ENCODE measurements at regions not wholly inside any gene's neighbourhood (a gene's known extent, or its start where the extent isn't known, plus 50 kb on each side); places are given as distances from the start of the nearest gene placed in this dataset.

- no peaks in the 10 kb centered on the region for H3K36me3 ChIP-seq (ENCODE audit: insufficient read depth, low read length, poor library complexity, severe bottlenecking)
- POLR2A ChIA-PET (ENCODE audit: low non-redundant PET): no interaction called here
- H3K4me3 ChIP-seq (ENCODE audit: low read depth, low read length, poor library complexity, severe bottlenecking): no peak overlapping the region
- no peak for TF ChIP-seq CTCF (conservative IDR thresholded peaks at IDR 0.05; ENCODE audit: low read depth, low read length)
- no peak for TF ChIP-seq EZH2 (IDR thresholded peaks at IDR 0.05; ENCODE audit: borderline replicate concordance, low read depth, low read length, poor library complexity, severe bottlenecking)
- H3K9me3 ChIP-seq (ENCODE audit: low read depth, low read length, poor library complexity, severe bottlenecking): no peaks in the 10 kb centered on the region
- DNase-seq (ENCODE audit: low spot score): no peak
- no TSS peak for BruUV-seq (replicated peaks)
- H3K27me3 ChIP-seq (replicated peaks; ENCODE audit: insufficient read depth, low read depth, low read length, poor library complexity): no peaks in the 10 kb centered on the region
- CTCF ChIA-PET: interaction anchor here (0.6 kb wide), 1 partner anchor 112 kb away, joined by 3 read pairs; no protein-coding TSS in a partner anchor
- H3K27ac ChIP-seq (ENCODE audit: low read depth, low read length, poor library complexity, severe bottlenecking): no peak overlapping the region
- H3K4me1 ChIP-seq (ENCODE audit: insufficient read depth, low read length, poor library complexity, severe bottlenecking): no peaks in the 10 kb centered on the region
- intact Hi-C loops (cut with micrococcal nuclease; ENCODE audit: unreplicated experiment): no loop called here
Measured at GRCh38 chr11:95652002-95652472, 137.5 kb downstream of the FAM76B start.

- ChIA-PET CTCF (no interaction called here), POLR2A (ENCODE audit: low non-redundant PET) (no interaction called here)
- Histone ChIP-seq H3K27ac (ENCODE audit: low read depth, low read length, poor library complexity, severe bottlenecking) (no peak overlapping the region), H3K27me3 (replicated peaks; ENCODE audit: insufficient read depth, low read depth, low read length, poor library complexity) (no peaks in the 10 kb centered on the region), H3K4me3 (ENCODE audit: low read depth, low read length, poor library complexity, severe bottlenecking) (no peak overlapping the region), H3K4me1 (ENCODE audit: insufficient read depth, low read length, poor library complexity, severe bottlenecking) (no peaks in the 10 kb centered on the region), H3K36me3 (ENCODE audit: insufficient read depth, low read length, poor library complexity, severe bottlenecking) (no peaks in the 10 kb centered on the region), H3K9me3 (ENCODE audit: low read depth, low read length, poor library complexity, severe bottlenecking) (no peaks in the 10 kb centered on the region)
- BruUV-seq (replicated peaks): no TSS peak
- no peak for TF ChIP-seq EZH2 (IDR thresholded peaks at IDR 0.05; ENCODE audit: borderline replicate concordance, low read depth, low read length, poor library complexity, severe bottlenecking)
- no peak for TF ChIP-seq CTCF (conservative IDR thresholded peaks at IDR 0.05; ENCODE audit: low read depth, low read length)
- DNase-seq (ENCODE audit: low spot score): no peak
- intact Hi-C loops (cut with micrococcal nuclease; ENCODE audit: unreplicated experiment): no loop called here
Measured at GRCh38 chr11:95650276-95650675, 139.3 kb downstream of the FAM76B start.

- ChIA-PET CTCF (no interaction called here), POLR2A (ENCODE audit: low non-redundant PET) (no interaction called here)
- no peak for DNase-seq (ENCODE audit: low spot score)
- no peaks in the 10 kb centered on the region for H3K27me3 ChIP-seq (replicated peaks; ENCODE audit: insufficient read depth, low read depth, low read length, poor library complexity)
- H3K9me3 ChIP-seq (ENCODE audit: low read depth, low read length, poor library complexity, severe bottlenecking): no peaks in the 10 kb centered on the region
- no TSS peak for BruUV-seq (replicated peaks)
- no peak overlapping the region for H3K4me3 ChIP-seq (ENCODE audit: low read depth, low read length, poor library complexity, severe bottlenecking)
- H3K4me1 ChIP-seq (ENCODE audit: insufficient read depth, low read length, poor library complexity, severe bottlenecking): no peaks in the 10 kb centered on the region
- H3K36me3 ChIP-seq (ENCODE audit: insufficient read depth, low read length, poor library complexity, severe bottlenecking): no peaks in the 10 kb centered on the region
- TF ChIP-seq EZH2 (IDR thresholded peaks at IDR 0.05; ENCODE audit: borderline replicate concordance, low read depth, low read length, poor library complexity, severe bottlenecking): no peak
- intact Hi-C loops (cut with micrococcal nuclease; ENCODE audit: unreplicated experiment): no loop called here
- no peak overlapping the region for H3K27ac ChIP-seq (ENCODE audit: low read depth, low read length, poor library complexity, severe bottlenecking)
Measured at GRCh38 chr11:95647871-95648270, 141.7 kb downstream of the FAM76B start.

GRCh38 chr11:95647355-95647754 lies 142.2 kb downstream of the FAM76B start:
- BruUV-seq (replicated peaks): no TSS peak
- Histone ChIP-seq H3K27ac (ENCODE audit: low read depth, low read length, poor library complexity, severe bottlenecking) (no peak overlapping the region), H3K27me3 (replicated peaks; ENCODE audit: insufficient read depth, low read depth, low read length, poor library complexity) (no peaks in the 10 kb centered on the region), H3K9me3 (ENCODE audit: low read depth, low read length, poor library complexity, severe bottlenecking) (no peaks in the 10 kb centered on the region), H3K36me3 (ENCODE audit: insufficient read depth, low read length, poor library complexity, severe bottlenecking) (no peaks in the 10 kb centered on the region), H3K4me3 (ENCODE audit: low read depth, low read length, poor library complexity, severe bottlenecking) (no peak overlapping the region), H3K4me1 (ENCODE audit: insufficient read depth, low read length, poor library complexity, severe bottlenecking) (no peaks in the 10 kb centered on the region)
- TF ChIP-seq CTCF (conservative IDR thresholded peaks at IDR 0.05; ENCODE audit: low read depth, low read length) (no peak), EZH2 (IDR thresholded peaks at IDR 0.05; ENCODE audit: borderline replicate concordance, low read depth, low read length, poor library complexity, severe bottlenecking) (no peak)
- no peak for DNase-seq (ENCODE audit: low spot score)
- CTCF ChIA-PET: no interaction called here
- intact Hi-C loops (cut with micrococcal nuclease; ENCODE audit: unreplicated experiment): no loop called here
- POLR2A ChIA-PET (ENCODE audit: low non-redundant PET): no interaction called here

Measured in A673 (cell line).